GM21825 (cell line): ENCODE measurements at regions not wholly inside any gene's neighbourhood (a gene's known extent, or its start where the extent isn't known, plus 50 kb on each side); places are given as distances from the start of the nearest gene placed in this dataset.

Experiments used
- ATAC-seq: cut with Tn5 transposase; IDR thresholded peaks from one replicate; pipeline ENCODE4 v1.9.1; 2021; ENCODE audit warnings: mild to moderate bottlenecking, moderate library complexity; ENCODE audit not compliant: unreplicated experiment

DNA sequence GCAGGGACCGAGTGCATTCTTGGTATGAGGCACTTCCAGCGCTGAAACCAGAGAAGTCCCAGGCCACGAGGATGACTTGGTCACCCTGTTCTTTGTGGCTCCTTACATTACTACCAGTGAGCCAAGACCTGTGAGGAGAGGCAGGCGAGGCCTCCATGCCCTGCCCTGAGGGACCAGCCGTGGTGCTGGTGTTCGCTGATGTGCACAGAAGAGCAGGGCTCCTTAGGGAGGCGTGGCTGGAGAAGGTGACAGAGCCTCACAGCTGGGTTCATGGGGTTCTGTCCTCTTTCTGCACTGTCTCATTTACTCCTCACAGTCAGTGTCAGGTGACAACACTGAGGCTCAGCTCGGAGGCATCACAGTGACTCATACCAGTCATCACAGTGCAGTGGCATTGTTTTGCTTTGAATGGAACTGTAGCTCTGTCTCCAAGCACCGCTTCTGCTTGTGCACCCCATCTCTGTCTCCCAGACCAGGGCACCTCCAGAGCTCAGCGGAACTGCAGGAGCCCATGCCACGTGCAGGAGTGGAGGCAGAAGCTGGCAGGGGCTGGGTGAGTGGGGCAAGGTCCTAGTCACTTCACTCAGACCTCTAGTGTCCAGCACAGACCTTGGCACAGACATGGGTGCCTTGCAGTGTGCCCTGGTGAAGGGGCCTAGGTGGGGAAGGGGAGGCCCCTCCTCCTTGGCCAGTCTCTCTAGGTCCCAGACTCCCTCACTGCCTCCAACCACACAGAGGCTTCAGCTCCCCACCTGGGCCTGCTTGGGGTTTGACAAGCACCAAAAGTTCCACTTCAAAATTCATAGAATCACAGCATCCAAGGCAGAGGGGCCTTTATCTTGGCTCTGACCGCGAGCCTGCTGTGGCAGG lies 310.9 kb downstream of the MATN1 start:
- no peak for ATAC-seq

- ATAC-seq, result no peak
These were observed 312.2 kb downstream of the MATN1 start for GRCh38 chr1:30411206-30411605.

DNA sequence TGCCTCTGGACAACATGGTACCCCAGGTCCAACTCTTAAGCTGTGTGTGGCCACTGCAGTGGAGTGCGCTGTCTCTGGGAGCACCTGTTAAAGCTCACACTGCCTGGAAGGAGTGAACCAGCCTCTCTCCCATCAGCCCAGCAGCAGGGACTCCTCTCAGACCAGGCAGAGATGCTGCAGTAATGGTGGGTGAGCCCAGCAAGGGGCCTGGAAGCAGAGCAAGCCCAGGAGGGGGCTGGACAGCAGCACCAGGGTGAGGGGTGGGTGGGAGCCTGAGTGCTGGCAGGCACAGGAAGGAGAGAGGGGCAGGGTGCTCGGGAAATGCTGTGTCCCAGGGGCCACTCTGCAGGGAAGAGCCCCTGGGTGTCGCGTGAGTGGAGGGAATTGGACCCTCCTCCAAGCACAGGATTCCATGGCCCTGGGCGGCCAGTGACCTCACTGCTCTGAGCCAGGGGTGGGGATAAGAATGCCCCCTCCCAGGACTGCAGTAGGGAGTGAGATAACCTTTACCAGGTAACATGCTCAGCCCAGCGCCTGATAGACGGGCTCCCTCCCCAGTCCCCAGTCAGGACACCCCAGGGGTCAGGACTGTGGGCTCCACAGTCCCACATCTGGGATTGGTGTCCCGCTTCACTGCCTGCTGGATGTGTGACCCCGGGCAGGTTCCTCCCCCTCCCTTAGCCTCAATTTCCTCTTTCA lies 313.1 kb downstream of the MATN1 start:
- ATAC-seq, result no peak

- no peak for ATAC-seq
These were observed 313.8 kb downstream of the MATN1 start for GRCh38 chr1:30409476-30410152.

GRCh38 chr1:30407865-30408580 lies 315.4 kb downstream of the MATN1 start:
- no peak for ATAC-seq

DNA sequence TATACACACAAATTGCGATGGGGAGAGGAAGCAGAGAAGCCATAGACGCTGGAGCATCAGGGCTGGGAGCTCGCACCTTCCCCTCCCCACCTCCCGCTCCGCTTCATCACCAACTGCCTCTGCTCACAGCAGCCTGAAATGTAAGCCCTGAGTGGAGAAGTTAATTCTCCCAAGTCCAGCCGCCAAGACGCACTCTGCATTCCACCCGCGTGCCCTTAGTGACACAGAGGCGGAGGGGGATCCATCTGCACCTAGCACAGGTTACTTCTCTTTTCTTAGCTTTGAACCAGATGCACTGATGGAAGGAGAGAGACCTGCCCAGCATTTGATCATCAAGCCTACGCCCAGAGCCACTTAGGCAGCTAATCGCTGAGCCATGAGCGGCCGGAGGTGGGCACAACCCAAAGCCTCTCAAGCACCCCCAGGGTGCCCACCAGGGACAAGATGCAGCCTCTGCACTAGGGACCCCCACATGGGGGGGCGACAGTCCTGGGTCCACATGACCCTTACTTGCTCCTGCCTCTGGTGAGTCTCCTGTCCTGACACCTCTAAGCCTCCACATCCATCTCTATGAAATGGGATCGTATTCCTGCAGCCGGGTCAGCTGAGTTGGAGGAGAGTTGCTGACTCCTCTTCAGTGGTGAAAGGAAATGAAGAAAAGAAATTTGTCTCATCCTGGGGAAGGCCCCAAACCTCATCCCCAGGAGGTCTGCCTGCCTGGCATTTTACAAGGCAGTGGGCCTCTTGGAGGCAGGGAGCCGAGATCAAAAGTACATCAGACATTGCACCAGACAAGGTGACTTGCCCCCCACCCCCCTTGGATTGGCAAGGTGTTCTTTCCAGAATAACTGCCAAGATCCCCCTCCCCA lies 316.2 kb downstream of the MATN1 start:
- ATAC-seq, result no peak

DNA sequence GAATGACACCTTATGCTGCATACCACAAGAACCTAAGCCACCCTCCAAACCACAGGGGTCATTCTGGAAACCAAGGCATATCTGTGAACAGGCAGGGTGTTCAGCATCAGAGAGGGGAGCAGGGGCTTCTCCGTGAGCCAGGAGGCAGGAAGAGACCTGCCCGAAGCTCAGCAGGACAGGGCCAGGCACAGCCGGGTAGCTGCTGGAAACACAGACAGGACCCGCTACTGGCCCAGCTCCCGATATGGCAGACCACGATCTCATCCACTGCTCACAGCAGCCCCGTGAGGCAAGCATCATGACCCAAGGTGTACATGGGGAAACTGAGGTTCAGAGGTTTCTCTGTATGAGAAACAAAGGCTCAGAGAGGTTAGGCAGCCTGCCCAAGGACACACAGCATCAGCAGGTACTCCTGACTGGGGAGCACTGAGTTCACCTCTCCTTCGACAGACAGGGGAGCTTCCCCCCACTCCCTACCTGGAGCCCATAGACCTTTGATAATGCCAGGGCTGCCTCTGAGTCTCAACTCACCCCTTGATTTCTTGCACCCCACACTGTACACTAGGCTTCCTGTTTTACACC lies 317.7 kb downstream of the MATN1 start:
- ATAC-seq, result no peak

- no peak for ATAC-seq
These were observed 318.3 kb downstream of the MATN1 start for GRCh38 chr1:30405081-30405480.

GRCh38 chr1:30404341-30404740 lies 319.0 kb downstream of the MATN1 start:
- ATAC-seq, result no peak

GRCh38 chr1:30403726-30404125 lies 319.7 kb downstream of the MATN1 start:
- ATAC-seq, result no peak

GRCh38 chr1:30403061-30403645 lies 320.2 kb downstream of the MATN1 start:
- no peak for ATAC-seq

DNA sequence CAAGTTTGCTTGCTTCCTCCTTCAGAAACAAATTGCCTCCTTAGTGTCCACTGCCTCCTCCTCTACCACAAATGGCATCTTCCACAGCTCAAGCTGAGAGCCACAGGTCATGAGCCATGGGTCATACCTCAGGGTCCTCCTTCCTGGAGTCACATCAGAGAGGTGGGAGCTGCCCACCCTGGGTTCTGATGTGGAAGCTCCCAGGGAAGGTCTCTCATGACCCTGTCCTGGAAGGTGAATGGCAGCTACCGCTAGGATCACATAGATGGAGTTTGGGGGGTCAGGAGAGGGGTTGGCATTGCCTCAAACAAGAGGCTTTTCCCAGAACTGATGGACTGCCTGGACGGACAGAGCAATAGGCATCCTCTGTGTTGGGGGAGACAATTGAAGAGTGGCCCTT lies 321.4 kb downstream of the MATN1 start:
- no peak for ATAC-seq

DNA sequence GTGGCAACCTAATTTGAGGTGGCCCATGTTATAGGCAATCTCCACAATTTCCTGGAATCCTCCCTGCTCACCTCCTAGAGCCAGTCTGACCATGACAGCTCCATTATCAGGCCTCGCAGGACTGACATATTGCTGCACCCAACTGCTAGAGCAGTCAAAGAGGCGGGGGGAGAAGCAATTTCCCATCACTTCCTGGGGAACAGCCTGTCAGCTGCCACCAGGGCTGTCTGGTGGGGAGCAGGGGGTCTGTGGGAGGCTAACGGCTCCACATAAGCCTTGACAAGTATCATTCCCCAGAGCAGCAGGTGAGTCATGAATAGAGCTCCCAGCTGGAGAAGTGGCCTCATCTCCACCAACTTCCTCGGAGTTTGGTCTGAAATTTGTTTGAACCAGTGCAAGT lies 322.9 kb downstream of the MATN1 start:
- no peak for ATAC-seq

GRCh38 chr1:30399026-30399425 lies 324.4 kb downstream of the MATN1 start:
- ATAC-seq, result no peak

DNA sequence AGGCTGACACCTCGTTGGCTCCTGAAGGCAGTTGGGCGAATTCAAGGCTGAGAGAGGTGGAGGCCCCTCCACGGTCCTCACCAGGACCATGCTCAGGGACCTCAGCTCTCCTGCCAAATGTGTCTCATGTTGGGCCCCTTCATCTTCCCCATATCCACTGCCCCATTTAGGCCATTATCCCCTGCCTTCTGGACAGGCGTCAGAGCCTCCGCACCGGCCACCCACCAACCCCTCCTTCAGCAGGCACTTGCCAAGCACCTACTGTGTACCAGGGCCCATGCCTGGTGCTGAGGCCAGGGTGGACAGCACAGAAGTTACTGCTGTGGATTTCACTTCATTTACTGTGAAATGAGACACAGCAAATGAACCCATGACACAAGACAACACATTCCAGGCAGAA lies 325.8 kb downstream of the MATN1 start:
- no peak for ATAC-seq

DNA sequence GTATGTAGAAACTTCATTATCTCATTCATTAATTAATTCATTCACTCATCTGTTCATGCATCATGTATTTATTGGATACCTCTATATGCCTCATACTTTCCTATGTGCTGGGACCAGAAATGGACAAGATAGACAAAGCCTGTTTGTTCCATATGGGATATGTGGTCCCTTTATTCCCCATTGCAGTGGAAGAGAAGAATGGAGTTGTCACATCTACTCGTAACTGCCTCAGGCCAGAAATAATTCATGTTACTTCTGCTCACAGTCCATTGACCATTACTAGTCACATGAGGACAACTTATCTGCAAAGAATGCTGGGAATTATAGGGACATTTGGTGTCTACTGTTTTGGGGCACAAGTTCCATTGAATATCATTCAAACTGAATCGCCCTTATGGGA lies 327.8 kb downstream of the MATN1 start:
- no peak for ATAC-seq

DNA sequence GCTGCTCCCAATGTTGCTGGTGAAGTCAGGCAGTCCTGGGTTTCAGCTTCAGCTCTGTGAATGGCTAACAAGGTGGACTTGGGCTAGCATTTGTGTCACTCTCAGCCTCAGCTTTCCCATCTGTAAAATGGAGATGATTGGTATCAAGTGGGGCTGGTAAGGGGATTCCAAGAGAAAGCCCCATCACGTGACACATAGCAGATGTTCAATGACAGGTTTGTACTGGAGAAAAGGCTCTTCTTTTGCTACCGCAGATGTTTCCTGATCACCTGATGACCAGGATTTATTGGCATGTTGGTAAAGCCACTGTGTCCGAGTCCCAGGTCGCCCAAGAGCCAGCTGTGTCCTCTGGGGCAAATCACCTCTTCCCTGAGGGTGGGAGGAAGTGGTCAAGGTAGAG lies 335.0 kb downstream of the MATN1 start:
- ATAC-seq, result no peak

DNA sequence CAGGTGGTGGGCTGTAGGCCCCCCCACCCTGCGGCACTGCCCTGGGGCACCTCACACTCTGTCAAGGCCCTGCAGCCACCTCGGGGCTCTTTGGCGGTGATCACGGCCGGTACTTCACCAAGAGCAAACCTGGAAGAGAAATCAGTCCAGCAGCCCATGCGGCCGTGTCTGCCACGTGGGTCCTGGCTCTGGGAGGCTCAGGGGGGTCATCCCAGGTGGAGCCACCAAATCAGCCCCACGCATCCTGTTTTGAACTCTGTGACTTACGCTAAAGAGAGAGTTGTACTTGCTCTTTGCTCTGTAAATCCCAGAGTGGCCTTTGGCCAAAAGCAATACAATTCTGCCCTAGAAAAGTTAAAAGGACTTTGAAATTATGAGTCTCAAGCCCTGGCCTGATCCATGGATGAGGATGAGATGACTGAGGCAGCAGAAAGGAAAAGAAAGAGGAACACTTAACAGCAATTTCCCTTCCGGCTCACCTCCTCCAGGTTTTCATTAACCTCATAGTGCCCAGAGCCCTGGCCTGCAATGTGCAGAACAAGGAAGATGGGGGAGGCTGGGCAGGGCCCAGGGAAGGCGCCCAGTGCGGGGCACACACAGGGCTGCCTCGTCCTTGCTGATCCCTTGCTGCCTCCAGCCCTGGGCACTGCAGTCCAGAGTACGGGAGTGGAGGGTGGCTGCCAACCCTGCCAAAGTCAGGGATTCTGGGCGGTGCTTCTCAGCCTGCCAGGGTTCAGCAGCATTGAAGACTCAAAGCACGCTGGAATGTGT lies 337.0 kb downstream of the MATN1 start:
- ATAC-seq, result no peak
